GM12878 (cell line): ENCODE measurements at regions not wholly inside any gene's neighbourhood (a gene's known extent, or its start where the extent isn't known, plus 50 kb on each side); places are given as distances from the start of the nearest gene placed in this dataset.

Experiments used
- ATAC-seq: fragments of 200-7000 bp; cut with Tn5 transposase; 3 replicates; pipeline ENCODE4 v1.9.1; 2020; ENCODE audit warnings: mild to moderate bottlenecking, moderate library complexity
- BruUV-seq: library from RNA; stranded (reverse); fragments of 400-500 nt; replicated peaks from 2 replicates; lab custom pipeline; 2021; lab: Mats Ljungman, UMichigan
- CTCF ChIA-PET: fragments of 300-600 bp; sonication (Branson Sonifier 250); formaldehyde crosslinking; extraction: SDS; loops from one replicate; lab custom pipeline; 2021; ENCODE audit warnings: inconsistent platforms; lab: Yijun Ruan, JAX
- POLR2A ChIA-PET: fragments of 350-600 bp; formaldehyde crosslinking; extraction: SDS; loops from one replicate; lab custom pipeline; 2021; ENCODE audit warnings: inconsistent platforms; lab: Charles Lee
- RAD21 ChIA-PET: fragments of 300-600 bp; sonication (Branson Sonifier 250); formaldehyde crosslinking; loops from one replicate; lab custom pipeline; 2023; ENCODE audit warnings: antibody characterized with exemption; ENCODE audit not compliant: unreplicated experiment; lab: Charles Lee
- SMC1A ChIA-PET: fragments of 300-600 bp; sonication (Branson Sonifier 250); formaldehyde crosslinking; loops from one replicate; lab custom pipeline; 2023; ENCODE audit not compliant: unreplicated experiment, uncharacterized antibody; lab: Charles Lee
- DNase-seq: peaks from one replicate; pipeline ENCODE4 v3.0.0-alpha.2; 2011; ENCODE audit warnings: low read depth, low spot score
- FAIRE-seq: peaks from 3 replicates; lab custom pipeline; 2011; peaks lifted over from hg19 to GRCh38; lab: Jason Lieb, UNC
- H2AFZ ChIP-seq: 2 replicates; pipeline ENCODE4 v1.6.0; 2011; ENCODE audit warnings: low read depth, low read length, control low read depth; ENCODE audit not compliant: control insufficient read depth
- H3K27ac ChIP-seq: 2 replicates; pipeline ENCODE4 v1.5.1; 2011; ENCODE audit warnings: control low read depth; ENCODE audit not compliant: control insufficient read depth, insufficient read depth
- H3K27me3 ChIP-seq, 2 experiments: replicated peaks in 1 of 2; 2 replicates each; pipeline versions ENCODE4 v1.6.0 to v1.6.1; 2011; ENCODE audit warnings: low read length in 1 of 2; ENCODE audit not compliant: control insufficient read depth in 2 of 2, insufficient read depth in 2 of 2
- H3K36me3 ChIP-seq, 2 experiments: 2 replicates each; pipeline ENCODE4 v1.5.1; 2011; ENCODE audit warnings: low read length in 1 of 2; ENCODE audit not compliant: control insufficient read depth in 2 of 2, insufficient read depth in 2 of 2
- H3K4me1 ChIP-seq: 2 replicates; pipeline ENCODE4 v1.6.1; 2011; ENCODE audit warnings: mild to moderate bottlenecking, low read length, moderate library complexity, mixed read lengths; ENCODE audit not compliant: control insufficient read depth, insufficient read depth
- H3K4me2 ChIP-seq: 2 replicates; pipeline ENCODE4 v1.6.0; 2011; ENCODE audit warnings: control low read depth; ENCODE audit not compliant: control insufficient read depth, insufficient read depth
- H3K4me3 ChIP-seq: fragments of 200-600 bp; sonication (generic); 2 replicates; pipeline ENCODE4 v1.5.1; 2016
- H3K79me2 ChIP-seq: 2 replicates; pipeline ENCODE4 v1.6.0; 2011; ENCODE audit warnings: low read length; ENCODE audit not compliant: control insufficient read depth, insufficient read depth
- H3K9ac ChIP-seq: 2 replicates; pipeline ENCODE4 v1.8.0; 2011; ENCODE audit warnings: low read length, control low read depth, mixed read lengths; ENCODE audit not compliant: control insufficient read depth, insufficient read depth
- H3K9me3 ChIP-seq: replicated peaks from 3 replicates; pipeline ENCODE4 v1.5.1; 2011; ENCODE audit warnings: mild to moderate bottlenecking, low read length; ENCODE audit not compliant: control insufficient read depth, insufficient read depth
- H4K20me1 ChIP-seq: 2 replicates; pipeline ENCODE4 v1.6.0; 2011; ENCODE audit not compliant: control insufficient read depth, insufficient read depth
- BMI1 ChIP-seq: fragments of 450-650 bp; IDR thresholded peaks from 2 replicates; pipeline ENCODE4 v1.6.1; 2016; ENCODE audit warnings: mild to moderate bottlenecking, moderate library complexity, borderline replicate concordance
- CEBPB ChIP-seq, 2 experiments: fragments of 150-350 bp in 1 of 2; IDR thresholded peaks; 2 replicates each; pipeline ENCODE4 v1.6.1; 2012 to 2014; ENCODE audit warnings: low read depth in 2 of 2, low read length in 2 of 2, borderline replicate concordance in 1 of 2, inconsistent platforms in 1 of 2
- CHD2 ChIP-seq: IDR thresholded peaks from 2 replicates; pipeline ENCODE4 v1.6.1; 2011; ENCODE audit warnings: low read depth, low read length, improper control_type of control experiment, borderline replicate concordance
- GATAD2B ChIP-seq: fragments of 450-650 bp; conservative IDR thresholded peaks from 2 replicates; pipeline ENCODE4 v1.6.1; 2017; ENCODE audit warnings: low read depth, mild to moderate bottlenecking, moderate library complexity
- JUNB ChIP-seq: IDR thresholded peaks from 2 replicates; pipeline ENCODE4 v1.6.1; 2016; ENCODE audit warnings: antibody characterized with exemption, mild to moderate bottlenecking
- MAX ChIP-seq: IDR thresholded peaks from 2 replicates; pipeline ENCODE4 v1.6.1; 2012; ENCODE audit warnings: low read depth, low read length, improper control_type of control experiment
- RCOR1 ChIP-seq: conservative IDR thresholded peaks from 2 replicates; pipeline ENCODE4 v1.6.1; 2012; ENCODE audit warnings: low read depth, low read length, improper control_type of control experiment
- RELA ChIP-seq: fragments of 450-650 bp; IDR thresholded peaks from 2 replicates; pipeline ENCODE4 v1.8.0; 2014; ENCODE audit warnings: borderline replicate concordance; ENCODE audit not compliant: partially characterized antibody
- WGBS: methylation state at CpG from one replicate; pipeline ENCODE4 v1.1.6; 2016; ENCODE audit warnings: low lambda C conversion rate; ENCODE audit not compliant: insufficient replicate concordance, insufficient coverage; ENCODE audit errors: missing lambda C conversion rate; 5-methylcytosine and 5-hydroxymethylcytosine counted together
- in situ Hi-C: fragments of 300-500 bp; cut with MboI; formaldehyde crosslinking; loops from 9 replicates; pipeline ENCODE4 v1.14.3; 2018; ENCODE audit warnings: mixed read lengths
- intact Hi-C: fragments of 100-400 bp; cut with micrococcal nuclease; formaldehyde crosslinking; loops from one replicate; pipeline ENCODE4 v1.14.2; 2022; ENCODE audit not compliant: unreplicated experiment
- TF ChIP-seq, protein P1 (sequence below): fragments of 450-650 bp; formaldehyde crosslinking; IDR thresholded peaks from 2 replicates; pipeline ENCODE4 v1.4.0; 2022; ENCODE audit warnings: mild to moderate bottlenecking, moderate library complexity

DNA sequence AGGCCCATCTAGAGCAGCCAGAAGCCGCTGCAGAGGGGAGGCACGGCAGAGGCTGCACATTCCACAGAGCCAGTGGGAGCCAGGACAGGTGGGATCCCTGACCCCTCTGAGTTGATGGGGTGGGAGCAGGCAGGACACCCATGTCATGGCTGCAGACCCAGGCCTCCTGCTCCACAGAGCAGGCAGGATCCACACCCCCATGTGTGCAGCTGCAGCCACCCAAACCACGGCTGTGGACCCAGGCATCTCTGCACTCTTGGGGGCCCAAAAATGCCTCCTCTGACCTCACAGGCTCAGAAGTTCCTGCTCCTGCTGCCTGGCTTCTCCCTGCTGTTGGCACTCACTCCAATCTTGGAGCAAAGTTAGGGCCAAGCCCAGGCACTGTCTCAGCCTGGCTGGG is 112.3 kb upstream of the TMEM18 start (continued):
- no peak for TF ChIP-seq CEBPB (IDR thresholded peaks at IDR 0.05; ENCODE audit: borderline replicate concordance in 1 of 2, low read depth in 2 of 2, low read length in 2 of 2)
- TF ChIP-seq, all 136 proteins: peak for 0

DNA sequence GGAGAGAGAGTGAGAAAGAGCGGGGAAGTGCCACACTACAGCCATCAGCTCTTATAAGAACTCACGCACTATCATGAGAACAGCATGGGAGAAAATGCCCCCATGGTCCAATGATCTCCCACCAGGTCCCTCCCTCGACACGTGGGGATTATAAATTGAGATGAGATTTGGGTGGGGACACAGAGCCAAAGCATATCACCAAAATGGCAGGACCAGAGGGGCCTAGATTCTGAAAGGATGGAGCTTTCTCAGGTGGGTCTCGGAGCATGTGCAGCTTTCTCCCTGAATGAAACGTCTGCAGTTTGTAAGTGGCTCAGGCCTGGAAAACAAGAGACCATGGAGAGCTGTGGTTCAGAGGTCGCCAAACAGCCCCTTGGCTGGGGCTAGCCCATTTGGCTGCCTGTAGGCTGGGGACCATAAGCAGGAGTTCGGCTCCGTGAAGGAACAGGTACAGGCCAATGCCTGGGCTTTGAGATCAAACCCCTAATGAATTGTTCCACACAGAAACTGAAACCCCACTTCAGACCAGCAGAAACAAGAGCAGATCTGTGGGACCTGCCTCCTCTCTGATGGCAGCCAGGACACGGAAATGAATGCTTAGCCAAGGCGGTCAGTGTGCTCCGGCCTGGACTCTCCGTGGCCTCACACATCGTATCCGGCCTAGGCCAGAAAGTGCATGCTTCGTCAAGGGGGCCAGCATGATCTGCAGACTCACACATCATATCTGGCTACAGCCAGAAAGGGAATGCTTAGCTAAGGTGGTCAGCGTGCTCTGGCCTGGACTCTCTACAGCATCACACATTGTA is 111.2 kb upstream of the TMEM18 start:
- SMC1A ChIA-PET, result no interaction called here
- Histone ChIP-seq H3K36me3 (no peaks in the 10 kb centered on the region), H3K4me3 (no peak overlapping the region), H2AFZ (no peak overlapping the region), H3K4me1 (no peaks in the 10 kb centered on the region), H4K20me1 (no peaks in the 10 kb centered on the region), H3K27ac (no peak overlapping the region), H3K4me2 (no peak overlapping the region), H3K9me3 (no peaks in the 10 kb centered on the region; the same call in 2 of the 3 replicates), H3K9ac (no peak overlapping the region), H3K79me2 (no peaks in the 10 kb centered on the region)
- 34% methylated on average over 17 of the region's 17 CpGs for WGBS
- intact Hi-C loops, result no loop called here
- FAIRE-seq (no peak), ATAC-seq (no peak), DNase-seq (no peak)
- in situ Hi-C loops, result no loop called here
- RAD21 ChIA-PET, result no interaction called here
- CTCF ChIA-PET, result no interaction called here
- TF ChIP-seq JUNB (no peak), MAX (no peak), RCOR1 (no peak), CHD2 (no peak), BMI1 (no peak), GATAD2B (no peak), RELA (no peak)
- TF ChIP-seq, protein P1, sequence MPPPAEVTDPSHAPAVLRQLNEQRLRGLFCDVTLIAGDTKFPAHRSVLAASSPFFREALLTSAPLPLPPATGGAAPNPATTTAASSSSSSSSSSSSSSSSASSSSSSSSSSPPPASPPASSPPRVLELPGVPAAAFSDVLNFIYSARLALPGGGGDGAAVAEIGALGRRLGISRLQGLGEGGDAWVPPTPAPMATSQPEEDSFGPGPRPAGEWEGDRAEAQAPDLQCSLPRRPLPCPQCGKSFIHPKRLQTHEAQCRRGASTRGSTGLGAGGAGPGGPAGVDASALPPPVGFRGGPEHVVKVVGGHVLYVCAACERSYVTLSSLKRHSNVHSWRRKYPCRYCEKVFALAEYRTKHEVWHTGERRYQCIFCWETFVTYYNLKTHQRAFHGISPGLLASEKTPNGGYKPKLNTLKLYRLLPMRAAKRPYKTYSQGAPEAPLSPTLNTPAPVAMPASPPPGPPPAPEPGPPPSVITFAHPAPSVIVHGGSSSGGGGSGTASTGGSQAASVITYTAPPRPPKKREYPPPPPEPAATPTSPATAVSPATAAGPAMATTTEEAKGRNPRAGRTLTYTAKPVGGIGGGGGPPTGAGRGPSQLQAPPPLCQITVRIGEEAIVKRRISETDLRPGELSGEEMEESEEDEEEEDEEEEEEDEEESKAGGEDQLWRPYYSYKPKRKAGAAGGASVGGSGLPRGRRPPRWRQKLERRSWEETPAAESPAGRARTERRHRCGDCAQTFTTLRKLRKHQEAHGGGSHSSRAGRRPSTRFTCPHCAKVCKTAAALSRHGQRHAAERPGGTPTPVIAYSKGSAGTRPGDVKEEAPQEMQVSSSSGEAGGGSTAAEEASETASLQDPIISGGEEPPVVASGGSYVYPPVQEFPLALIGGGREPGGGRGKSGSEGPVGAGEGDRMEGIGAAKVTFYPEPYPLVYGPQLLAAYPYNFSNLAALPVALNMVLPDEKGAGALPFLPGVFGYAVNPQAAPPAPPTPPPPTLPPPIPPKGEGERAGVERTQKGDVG (CRISPR knock-in tag), result no peak
- TF ChIP-seq, all 136 proteins: peak for 0
- POLR2A ChIA-PET, result no interaction called here
- BruUV-seq, result no TSS peak
- no peaks in the 10 kb centered on the region for H3K27me3 ChIP-seq
